ENCODE measurements at regions not wholly inside any gene's neighbourhood (a gene's known extent, or its start where the extent isn't known, plus 50 kb on each side); places are given as distances from the start of the nearest gene placed in this dataset.

DNA sequence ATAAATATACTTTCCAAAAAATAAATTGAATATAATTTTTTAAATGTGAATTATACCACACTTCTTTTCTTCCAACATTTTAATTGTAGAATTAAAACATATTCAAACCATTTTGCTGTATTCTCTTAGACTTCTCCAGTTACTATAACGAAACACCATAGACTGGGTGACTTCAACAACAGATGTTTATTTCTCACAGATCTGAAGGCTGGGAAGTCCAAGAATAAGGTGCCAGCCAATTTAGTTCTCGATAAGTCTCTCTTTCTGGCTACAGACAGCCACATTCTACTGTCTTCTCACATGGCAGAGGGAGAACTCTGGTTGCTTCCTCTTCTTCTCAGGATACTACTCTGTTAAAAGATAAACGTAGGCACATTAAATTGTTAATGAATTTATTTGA is 155.8 kb upstream of the UGT8 start:
- no peak for TF ChIP-seq POLR2A (IDR thresholded peaks at IDR 0.05; ENCODE audit: low read depth, low read length)
- TF ChIP-seq POLR2AphosphoS5 (IDR thresholded peaks at IDR 0.05; ENCODE audit: low read depth, low read length) = no peak
- no peak for TF ChIP-seq TAF1 (IDR thresholded peaks at IDR 0.05; ENCODE audit: low read depth, low read length)
- TF ChIP-seq POU2F2 (IDR thresholded peaks at IDR 0.05; ENCODE audit: low read depth, low read length) = no peak
- TF ChIP-seq PAX5 (IDR thresholded peaks at IDR 0.05; ENCODE audit: insufficient read depth, low read length, severe bottlenecking) = no peak
- no peak for TF ChIP-seq SPI1 (IDR thresholded peaks at IDR 0.05; ENCODE audit: low read depth, low read length)

Data from GM12891 (cell line).